ENCODE measurements at regions not wholly inside any gene's neighbourhood (a gene's known extent, or its start where the extent isn't known, plus 50 kb on each side); places are given as distances from the start of the nearest gene placed in this dataset.

DNA sequence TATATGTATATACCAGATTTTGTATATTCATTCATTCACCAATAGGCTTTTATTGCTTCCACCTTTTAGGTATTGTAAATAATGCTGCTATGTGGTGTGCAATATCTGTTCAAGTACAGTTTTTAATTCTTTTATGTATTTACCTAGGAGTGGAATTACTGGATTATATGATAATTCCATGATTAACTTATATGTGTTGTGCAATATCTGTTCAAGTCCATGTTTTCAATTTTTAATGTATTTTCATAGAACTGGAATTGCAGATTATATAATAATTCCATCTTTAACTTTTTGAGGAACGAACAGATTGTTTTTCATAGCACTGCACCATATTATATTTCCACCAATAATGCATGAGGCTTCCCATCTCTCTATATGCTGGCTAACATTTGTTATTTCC is 50.6 kb upstream of the L3MBTL4 start:
- DNase-seq (no peak), ATAC-seq (no peak)
- Histone ChIP-seq H3K9me3 (peaks cover 6% of the 10 kb centered on the region), H3K27me3 (no peaks in the 10 kb centered on the region), H3K4me3 (no peak overlapping the region), H3K4me1 (no peaks in the 10 kb centered on the region), H3K27ac (no peak overlapping the region), H3K36me3 (no peaks in the 10 kb centered on the region)
- intact Hi-C loops (cut with DNase I): no loop called here
- TF ChIP-seq, protein P1, sequence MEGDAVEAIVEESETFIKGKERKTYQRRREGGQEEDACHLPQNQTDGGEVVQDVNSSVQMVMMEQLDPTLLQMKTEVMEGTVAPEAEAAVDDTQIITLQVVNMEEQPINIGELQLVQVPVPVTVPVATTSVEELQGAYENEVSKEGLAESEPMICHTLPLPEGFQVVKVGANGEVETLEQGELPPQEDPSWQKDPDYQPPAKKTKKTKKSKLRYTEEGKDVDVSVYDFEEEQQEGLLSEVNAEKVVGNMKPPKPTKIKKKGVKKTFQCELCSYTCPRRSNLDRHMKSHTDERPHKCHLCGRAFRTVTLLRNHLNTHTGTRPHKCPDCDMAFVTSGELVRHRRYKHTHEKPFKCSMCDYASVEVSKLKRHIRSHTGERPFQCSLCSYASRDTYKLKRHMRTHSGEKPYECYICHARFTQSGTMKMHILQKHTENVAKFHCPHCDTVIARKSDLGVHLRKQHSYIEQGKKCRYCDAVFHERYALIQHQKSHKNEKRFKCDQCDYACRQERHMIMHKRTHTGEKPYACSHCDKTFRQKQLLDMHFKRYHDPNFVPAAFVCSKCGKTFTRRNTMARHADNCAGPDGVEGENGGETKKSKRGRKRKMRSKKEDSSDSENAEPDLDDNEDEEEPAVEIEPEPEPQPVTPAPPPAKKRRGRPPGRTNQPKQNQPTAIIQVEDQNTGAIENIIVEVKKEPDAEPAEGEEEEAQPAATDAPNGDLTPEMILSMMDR (IDR thresholded peaks at IDR 0.05): no peak

DNA sequence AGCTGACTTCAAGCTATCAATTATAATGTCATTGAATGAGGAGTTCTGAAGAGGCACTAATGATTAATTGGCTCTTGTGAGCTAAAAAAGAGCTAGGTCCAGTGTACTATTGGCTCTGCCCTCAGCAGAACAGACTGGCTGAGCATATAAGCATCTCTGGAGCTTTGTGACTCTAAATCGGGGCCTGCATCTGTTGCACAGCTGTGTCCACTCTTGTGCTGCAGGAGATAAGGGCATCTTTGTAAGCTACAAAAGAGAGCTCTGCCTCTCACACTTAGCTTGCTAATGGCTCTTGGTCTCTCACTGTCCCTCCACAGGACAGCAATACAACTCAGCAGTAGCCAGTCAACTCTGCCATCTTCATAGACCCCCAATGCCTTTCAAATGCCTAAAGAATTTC is 61.5 kb upstream of the L3MBTL4 start:
- H3K27ac ChIP-seq: no peak overlapping the region

DNA sequence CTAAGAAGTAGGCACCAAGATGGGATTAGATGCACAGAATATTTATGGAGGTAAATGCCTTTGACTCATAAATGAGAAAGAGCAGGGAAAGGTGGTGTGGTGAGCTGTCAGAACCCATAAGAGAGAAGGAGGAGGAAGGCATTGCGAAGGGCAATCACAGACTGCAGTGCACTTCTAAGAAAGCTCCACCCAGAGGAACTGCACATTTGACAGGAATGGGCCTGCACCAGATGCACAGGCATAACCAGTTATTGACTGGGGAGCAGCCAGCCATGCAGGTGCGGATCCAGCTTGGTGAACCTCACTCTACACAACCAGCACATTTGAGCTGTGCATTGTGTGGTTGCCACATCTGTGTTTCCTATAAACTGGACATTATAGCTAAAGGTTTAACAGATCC is 62.2 kb upstream of the L3MBTL4 start:
- intact Hi-C loops (cut with DNase I): loop anchor here (10.0 kb wide), 1 partner anchor 602 kb away; no protein-coding TSS in a partner anchor
- no peaks in the 10 kb centered on the region for H3K4me1 ChIP-seq
- H3K27me3 ChIP-seq: no peaks in the 10 kb centered on the region
- DNase-seq: no peak
- no peaks in the 10 kb centered on the region for H3K36me3 ChIP-seq
- H3K27ac ChIP-seq: no peak overlapping the region
- H3K4me3 ChIP-seq: no peak overlapping the region
- TF ChIP-seq, protein P1 (IDR thresholded peaks at IDR 0.05): no peak
- ATAC-seq: no peak
- no peaks in the 10 kb centered on the region for H3K9me3 ChIP-seq

More for the DNA sequence above, 61.5 kb upstream of the L3MBTL4 start:
- ATAC-seq: no peak
- no peaks in the 10 kb centered on the region for H3K9me3 ChIP-seq
- intact Hi-C loops (cut with DNase I): loop anchor here (10.0 kb wide), 1 partner anchor 601 kb away; no protein-coding TSS in a partner anchor
- H3K4me3 ChIP-seq: no peak overlapping the region
- no peaks in the 10 kb centered on the region for H3K4me1 ChIP-seq
- DNase-seq: no peak
- TF ChIP-seq, protein P1 (IDR thresholded peaks at IDR 0.05): no peak
- H3K27me3 ChIP-seq: no peaks in the 10 kb centered on the region
- no peaks in the 10 kb centered on the region for H3K36me3 ChIP-seq

DNA sequence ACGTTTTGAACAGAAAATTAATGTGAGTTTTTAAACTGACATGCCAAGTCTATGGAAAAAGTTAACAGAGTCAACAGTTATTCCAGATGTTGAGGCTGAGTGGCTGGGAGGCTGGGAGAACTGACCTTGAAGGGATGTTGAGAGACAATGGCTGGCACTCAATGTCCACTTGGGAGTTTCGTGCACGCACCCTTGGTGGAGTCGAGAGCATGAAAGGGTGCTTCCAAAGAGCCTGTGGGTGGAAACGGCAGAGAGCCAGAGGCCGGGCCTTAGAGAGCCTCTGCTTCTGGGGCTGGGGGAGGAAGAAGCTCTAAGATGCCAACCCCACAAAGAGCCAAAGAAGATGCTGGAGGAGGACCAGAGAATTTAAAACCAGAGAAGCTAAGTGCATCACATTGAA is 63.4 kb upstream of the L3MBTL4 start:
- H3K36me3 ChIP-seq: no peaks in the 10 kb centered on the region
- intact Hi-C loops (cut with DNase I): loop anchor here (10.0 kb wide), 1 partner anchor 603 kb away; no protein-coding TSS in a partner anchor
- no peaks in the 10 kb centered on the region for H3K4me1 ChIP-seq
- no peak for DNase-seq
- H3K27ac ChIP-seq: no peak overlapping the region
- no peak overlapping the region for H3K4me3 ChIP-seq
- TF ChIP-seq, protein P1 (IDR thresholded peaks at IDR 0.05): no peak
- no peaks in the 10 kb centered on the region for H3K27me3 ChIP-seq
- H3K9me3 ChIP-seq: no peaks in the 10 kb centered on the region
- ATAC-seq: no peak

DNA sequence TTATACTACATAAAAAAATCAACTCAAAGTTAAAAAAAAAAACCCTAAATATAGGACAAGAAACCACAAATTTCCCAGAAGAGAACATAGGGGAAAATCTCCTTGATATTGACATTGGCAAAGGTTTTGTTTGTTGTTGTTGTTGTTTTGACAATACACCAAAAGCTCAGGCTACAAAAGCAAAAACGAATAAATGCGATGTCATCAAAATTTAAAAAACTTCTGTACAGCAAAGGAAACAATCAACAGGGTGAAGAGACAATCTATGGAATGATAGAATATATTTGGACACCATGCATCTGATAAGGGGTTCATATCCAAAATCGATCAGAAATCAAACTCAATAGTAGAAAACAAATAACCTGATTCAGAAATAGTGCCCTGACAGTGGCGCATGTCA is 65.0 kb upstream of the L3MBTL4 start:
- DNase-seq (no peak), ATAC-seq (no peak)
- TF ChIP-seq, protein P1 (IDR thresholded peaks at IDR 0.05): no peak
- H3K27me3 ChIP-seq: no peaks in the 10 kb centered on the region
- H3K4me1 ChIP-seq: no peaks in the 10 kb centered on the region
- no peak overlapping the region for H3K27ac ChIP-seq
- H3K9me3 ChIP-seq: no peaks in the 10 kb centered on the region
- no peak overlapping the region for H3K4me3 ChIP-seq
- H3K36me3 ChIP-seq: no peaks in the 10 kb centered on the region
- intact Hi-C loops (cut with DNase I): loop anchor here (10.0 kb wide), 1 partner anchor 605 kb away; no protein-coding TSS in a partner anchor
